Transverse colon (tissue), 4 donors: ENCODE measurements at regions not wholly inside any gene's neighbourhood (a gene's known extent, or its start where the extent isn't known, plus 50 kb on each side); places are given as distances from the start of the nearest gene placed in this dataset.

ENCODE experiments used
- DNase-seq: peaks from one replicate; pipeline ENCODE4 v3.0.0-alpha.2; 2019
- H3K27ac ChIP-seq, 4 donors: fragments of 200-600 bp; sonication (generic); 2 replicates each; pipeline ENCODE4 v1.5.1; 2016 to 2018; ENCODE audit warnings: inconsistent platforms in 4 of 4
- H3K27me3 ChIP-seq: fragments of 200-600 bp; sonication (generic); 2 replicates; pipeline ENCODE4 v1.5.1; 2017; ENCODE audit warnings: inconsistent platforms
- H3K36me3 ChIP-seq, 4 donors: fragments of 200-600 bp; sonication (generic); 2 replicates each; pipeline ENCODE4 v1.5.1; 2017 to 2019; ENCODE audit warnings: inconsistent platforms in 4 of 4
- H3K4me1 ChIP-seq, 4 donors: fragments of 200-600 bp; sonication (generic); 2 replicates each; pipeline ENCODE4 v1.5.1; 2017 to 2020; ENCODE audit warnings: inconsistent platforms in 4 of 4
- H3K4me3 ChIP-seq, 4 donors: fragments of 200-600 bp; sonication (generic); 1 replicate in 1 of 4; 2 replicates in 3 of 4; pipeline versions ENCODE4 v1.5.1 to v1.6.1; 2017 to 2019; ENCODE audit warnings: inconsistent platforms in 4 of 4
- H3K9me3 ChIP-seq, 2 donors: fragments of 200-600 bp; sonication (generic); 2 replicates each; pipeline ENCODE4 v1.5.1; 2017 to 2019; ENCODE audit warnings: inconsistent platforms in 2 of 2
- CTCF ChIP-seq, 5 experiments: fragments of 200-600 bp in 3 of 5; fragments of 450-650 bp in 2 of 5; sonication (generic) in 3 of 5; IDR thresholded peaks; 1 replicate in 2 of 5; 2 replicates in 3 of 5; pipeline ENCODE4 v1.5.1; 2016 to 2017; ENCODE audit warnings: antibody characterized with exemption in 5 of 5, inconsistent platforms in 3 of 5, mild to moderate bottlenecking in 2 of 5, moderate library complexity in 1 of 5
- EP300 ChIP-seq: sonication (generic); formaldehyde crosslinking; IDR thresholded peaks from one replicate; pipeline ENCODE4 v1.6.1; 2017; ENCODE audit warnings: antibody characterized with exemption, low read depth
- POLR2A ChIP-seq: fragments of 450-650 bp; IDR thresholded peaks from one replicate; pipeline ENCODE4 v1.6.1; 2016; ENCODE audit warnings: antibody characterized with exemption, mild to moderate bottlenecking, moderate library complexity
- POLR2AphosphoS5 ChIP-seq, 3 donors: sonication (generic); formaldehyde crosslinking; IDR thresholded peaks; one replicate each; pipeline ENCODE4 v1.6.1; 2016; ENCODE audit warnings: antibody characterized with exemption in 3 of 3
- WGBS, 2 donors: methylation state at CpG; one replicate each; pipeline ENCODE4 v1.1.5; 2018; ENCODE audit warnings: low coverage in 1 of 2; 5-methylcytosine and 5-hydroxymethylcytosine counted together
- in situ Hi-C, 4 donors: fragments of 200-750 bp; cut with MboI; loops; one replicate each; pipeline versions ENCODE4 v1.15.0 to v1.15.1; 2017; ENCODE audit warnings: low sequenced_read_pairs in 3 of 4, low pct_ligation_motif_present in 1 of 4, low pct_unique_long_range_greater_than_20kb in 1 of 4
- intact Hi-C: fragments of 100-400 bp; cut with DNase I; formaldehyde crosslinking; loops from one replicate; pipeline ENCODE4 v1.15.1; 2023; ENCODE audit warnings: low total_unique reads

- Histone ChIP-seq H3K4me3 (no peak overlapping the region), H3K27me3 (no peaks in the 10 kb centered on the region), H3K27ac (no peak overlapping the region), H3K36me3 (no peaks in the 10 kb centered on the region), H3K4me1 (no peaks in the 10 kb centered on the region), H3K9me3 (no peaks in the 10 kb centered on the region)
- 81% methylated on average over 11 of the region's 11 CpGs; no CpG with 5 or more reads in 1 of the 2 donors for WGBS, 2 donors
- no peak for TF ChIP-seq POLR2AphosphoS5 (IDR thresholded peaks at IDR 0.05)
- TF ChIP-seq EP300 = no peak
- TF ChIP-seq POLR2A = no peak
- TF ChIP-seq CTCF (IDR thresholded peaks at IDR 0.05) = no peak
- intact Hi-C loops = no loop called here
- in situ Hi-C loops = no loop called here
- DNase-seq = no peak
These were observed 67.9 kb upstream of the ADAMTS2 start for GRCh38 chr5:179413086-179413690.

GRCh38 chr5:179411161-179411841 lies 66.0 kb upstream of the ADAMTS2 start:
- in situ Hi-C loops = no loop called here
- no peaks in the 10 kb centered on the region for H3K27me3 ChIP-seq
- WGBS, 2 donors = 60 to 86% methylated on average over 1 to 14 of the region's 14 CpGs
- H3K36me3 ChIP-seq = no peaks in the 10 kb centered on the region
- TF ChIP-seq POLR2AphosphoS5 (IDR thresholded peaks at IDR 0.05) (no peak), CTCF (IDR thresholded peaks at IDR 0.05) (no peak), POLR2A (no peak), EP300 (no peak)
- DNase-seq = no peak
- H3K27ac ChIP-seq = no peak overlapping the region
- H3K4me1 ChIP-seq = no peaks in the 10 kb centered on the region
- no peaks in the 10 kb centered on the region for H3K9me3 ChIP-seq
- intact Hi-C loops = no loop called here
- H3K4me3 ChIP-seq = no peak overlapping the region

- Histone ChIP-seq H3K27ac (no peak overlapping the region), H3K36me3 (no peaks in the 10 kb centered on the region), H3K27me3 (no peaks in the 10 kb centered on the region), H3K4me3 (no peak overlapping the region), H3K4me1 (no peaks in the 10 kb centered on the region), H3K9me3 (no peaks in the 10 kb centered on the region)
- no peak for TF ChIP-seq CTCF (IDR thresholded peaks at IDR 0.05)
- no peak for TF ChIP-seq POLR2A
- TF ChIP-seq POLR2AphosphoS5 (IDR thresholded peaks at IDR 0.05) = no peak
- no peak for TF ChIP-seq EP300
- DNase-seq = no peak
- in situ Hi-C loops = no loop called here
- intact Hi-C loops = no loop called here
- 87% methylated on average over 25 of the region's 27 CpGs; no CpG with 5 or more reads in 1 of the 2 donors for WGBS, 2 donors
These were observed 65.3 kb upstream of the ADAMTS2 start for GRCh38 chr5:179410291-179411160.

- in situ Hi-C loops (no loop called here), intact Hi-C loops (no loop called here)
- no peak overlapping the region for H3K4me3 ChIP-seq
- TF ChIP-seq POLR2A (no peak), CTCF (IDR thresholded peaks at IDR 0.05) (no peak), POLR2AphosphoS5 (IDR thresholded peaks at IDR 0.05) (no peak), EP300 (no peak)
- no peaks in the 10 kb centered on the region for H3K27me3 ChIP-seq
- no peaks in the 10 kb centered on the region for H3K9me3 ChIP-seq
- no peaks in the 10 kb centered on the region for H3K4me1 ChIP-seq
- H3K27ac ChIP-seq = no peak overlapping the region
- WGBS, 2 donors = 84% methylated on average over 7 of the region's 7 CpGs; no CpG with 5 or more reads in 1 of the 2 donors
- no peaks in the 10 kb centered on the region for H3K36me3 ChIP-seq
- no peak for DNase-seq
These were observed 64.5 kb upstream of the ADAMTS2 start for GRCh38 chr5:179409806-179410205.
